Activated CD4-positive, alpha-beta T cell treated with anti-CD3 and anti-CD28 coated beads, Interleukin-2, amount 50 U/mL, for 4 hours (primary cell): ENCODE measurements at regions not wholly inside any gene's neighbourhood (a gene's known extent, or its start where the extent isn't known, plus 50 kb on each side); places are given as distances from the start of the nearest gene placed in this dataset.

Source experiments
- DNase-seq, 2 experiments: peaks; one replicate each; pipeline ENCODE4 v3.0.0-alpha.2; 2020

- DNase-seq: no peak
These were observed 65.5 kb upstream of the PALMD start for GRCh38 chr1:99580451-99580850.

- no peak for DNase-seq
These were observed 58.9 kb upstream of the PALMD start for GRCh38 chr1:99587008-99587407.

GRCh38 chr1:99589186-99589636, 56.7 kb upstream of the PALMD start:
- no peak for DNase-seq

- no peak for DNase-seq
These were observed 55.2 kb upstream of the PALMD start for GRCh38 chr1:99590578-99591209.

GRCh38 chr1:99591886-99592285, 54.0 kb upstream of the PALMD start:
- no peak for DNase-seq

- no peak for DNase-seq
These were observed 51.7 kb upstream of the PALMD start for GRCh38 chr1:99594205-99594604.

GRCh38 chr1:99595041-99595440, 50.9 kb upstream of the PALMD start:
- DNase-seq: no peak

- DNase-seq: no peak
These were observed 50.5 kb upstream of the PALMD start for GRCh38 chr1:99595441-99595840.
